ENCODE measurements at regions not wholly inside any gene's neighbourhood (a gene's known extent, or its start where the extent isn't known, plus 50 kb on each side); places are given as distances from the start of the nearest gene placed in this dataset.

DNA sequence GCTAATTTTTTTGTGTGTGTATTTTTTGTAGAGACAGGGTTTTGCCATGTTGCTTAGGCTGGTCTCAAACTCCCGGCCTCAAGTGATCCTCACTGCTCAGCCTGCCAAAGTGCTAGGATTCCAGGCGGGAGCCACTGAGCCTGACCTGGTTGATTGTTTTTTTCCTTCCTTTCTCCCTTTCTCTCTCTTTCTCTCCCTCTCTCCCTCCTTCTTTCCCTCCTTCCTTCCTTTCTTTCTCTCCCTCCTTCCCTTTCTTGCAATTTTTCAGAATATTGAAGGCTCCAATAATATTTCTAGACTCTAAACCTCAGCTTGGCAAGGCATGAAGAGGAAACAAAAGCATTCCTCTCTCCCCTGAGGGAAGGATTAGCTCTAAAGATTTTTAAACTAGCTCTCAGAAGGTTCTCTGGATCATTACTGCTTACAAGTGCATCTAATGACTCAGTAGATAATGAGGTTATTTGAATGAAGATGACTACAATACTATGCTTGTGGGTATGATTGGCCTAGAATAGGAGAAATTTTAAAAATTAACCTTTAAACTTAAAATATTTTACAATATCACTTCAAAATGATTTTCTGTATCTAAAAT lies 68.5 kb upstream of the GADD45A start:
- no peak for DNase-seq

DNA sequence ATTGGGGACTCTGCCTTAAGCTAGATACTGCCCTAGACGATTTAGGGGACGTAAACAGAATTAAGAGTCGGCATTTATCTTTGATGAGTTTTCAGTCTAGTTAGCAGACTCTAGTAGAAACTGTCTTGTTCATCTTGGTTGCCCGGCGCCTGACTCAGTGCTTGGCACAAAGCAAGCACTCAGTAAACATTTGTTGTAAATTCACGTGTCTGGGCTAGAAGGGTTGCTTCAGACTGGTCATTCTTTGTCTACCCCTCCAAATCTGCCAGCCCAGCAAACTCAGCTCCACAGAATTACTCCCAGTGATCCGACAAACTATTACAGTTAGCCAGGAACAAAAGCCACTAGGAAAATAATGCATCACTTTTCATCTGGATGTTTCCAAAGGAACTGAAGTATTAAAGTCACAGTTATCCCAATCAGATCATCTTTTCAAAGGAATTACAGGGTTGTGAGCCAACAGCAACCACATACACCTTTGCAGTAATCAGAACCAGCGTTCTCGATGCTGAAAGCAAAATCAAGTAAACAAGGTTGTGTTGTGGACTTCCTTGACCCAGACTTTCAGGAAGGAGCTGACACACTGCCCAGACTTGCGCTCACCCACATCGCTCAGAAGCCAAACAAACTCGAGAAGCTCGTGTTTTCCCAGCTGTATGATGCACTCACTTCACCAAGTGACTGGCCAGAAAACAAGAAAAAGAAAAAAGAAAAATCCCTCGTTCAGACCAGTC lies 66.5 kb upstream of the GADD45A start:
- no peak for DNase-seq

DNA sequence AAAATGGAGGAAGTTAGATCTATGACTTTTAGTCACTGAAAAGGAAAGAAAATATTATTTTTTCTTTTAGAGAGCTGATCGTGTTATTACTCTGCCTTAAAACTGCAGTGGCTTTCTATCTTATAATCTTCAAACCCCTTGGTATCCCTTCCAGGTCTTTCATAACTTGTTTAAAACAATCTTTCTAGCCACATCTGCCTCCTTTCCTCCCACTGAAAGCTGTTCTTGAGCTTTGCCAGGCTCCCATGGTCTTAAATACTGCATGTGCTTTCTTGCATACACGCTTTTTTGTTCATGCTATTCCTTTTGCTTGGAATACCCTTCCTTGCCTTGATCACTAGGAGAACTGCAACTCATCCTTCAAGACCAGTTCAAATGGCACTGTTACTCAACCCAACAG lies 65.9 kb upstream of the GADD45A start:
- no peak for DNase-seq

DNA sequence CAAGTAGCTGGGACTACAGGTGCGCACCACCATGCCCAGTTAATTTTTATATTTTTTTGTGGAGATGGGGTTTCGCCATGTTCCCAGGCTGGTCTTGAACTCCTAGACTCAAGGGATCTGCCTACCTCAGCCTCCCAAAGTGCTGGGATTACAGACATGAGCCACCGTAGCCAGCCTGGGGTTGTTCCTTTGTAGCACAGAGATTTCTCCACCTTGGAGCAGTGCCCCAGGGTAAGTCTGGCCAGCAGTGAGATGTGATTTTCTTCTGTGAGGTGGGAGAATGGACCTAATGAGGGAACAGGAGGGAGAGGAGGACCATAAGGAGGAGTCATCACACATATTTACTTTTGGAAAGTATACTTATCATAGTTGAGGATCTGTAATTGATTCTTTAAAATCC lies 61.1 kb upstream of the GADD45A start:
- no peak for DNase-seq

DNA sequence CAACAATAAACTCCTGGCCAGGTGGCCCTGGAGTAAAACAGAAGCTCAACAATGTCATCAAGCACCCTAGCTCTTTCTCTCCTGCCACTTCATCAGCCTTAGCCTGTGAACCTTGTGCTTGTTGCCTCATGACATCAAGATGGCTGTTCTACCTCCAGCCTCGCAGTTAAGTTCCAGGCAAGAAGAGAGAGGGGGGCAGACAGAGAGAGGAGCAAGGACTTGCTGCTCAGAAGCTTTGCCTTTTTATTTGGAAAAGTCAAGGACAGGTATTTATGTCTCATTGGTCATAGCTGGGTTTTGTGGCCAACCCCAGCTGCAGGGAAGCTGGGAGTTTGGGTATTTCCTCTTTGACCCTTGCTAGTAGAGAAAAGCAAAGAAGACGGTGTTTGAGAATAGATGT lies 60.3 kb upstream of the GADD45A start:
- no peak for DNase-seq

DNA sequence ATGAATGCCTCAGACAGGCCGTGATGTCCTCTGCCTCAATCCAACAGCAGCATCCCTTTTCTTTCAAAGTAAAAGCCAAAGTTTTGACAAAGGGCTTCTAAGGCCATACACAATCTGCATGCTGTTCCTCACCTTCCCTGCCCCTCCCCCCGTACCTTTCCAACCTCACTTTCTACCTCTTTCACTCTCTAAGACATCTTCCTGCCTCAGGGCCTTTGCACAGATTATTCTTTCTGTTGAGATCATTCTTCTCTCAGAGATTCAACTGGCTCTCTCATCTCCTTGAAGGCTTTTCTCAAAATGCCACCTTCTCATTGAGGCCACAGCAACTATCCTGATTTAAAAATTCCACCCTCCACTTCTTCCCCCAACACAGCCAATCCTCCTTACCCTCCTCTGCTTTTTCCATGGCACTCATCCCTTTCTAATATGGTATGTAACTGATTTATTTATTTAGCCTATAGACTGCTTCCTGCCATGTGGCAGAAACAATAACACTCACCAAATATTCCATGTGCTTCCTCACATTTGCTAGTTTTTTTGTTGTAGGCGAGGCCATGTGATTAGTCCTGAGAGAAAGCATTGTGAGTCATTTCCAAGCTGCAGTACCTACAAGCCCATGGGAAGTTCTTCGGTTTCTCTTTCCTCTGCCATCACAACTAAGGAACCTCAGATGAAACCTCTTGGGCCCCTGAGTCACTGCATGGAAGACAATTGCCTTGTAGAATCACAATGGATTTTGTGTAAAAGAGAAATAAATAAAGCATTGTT lies 58.7 kb upstream of the GADD45A start:
- no peak for DNase-seq

DNA sequence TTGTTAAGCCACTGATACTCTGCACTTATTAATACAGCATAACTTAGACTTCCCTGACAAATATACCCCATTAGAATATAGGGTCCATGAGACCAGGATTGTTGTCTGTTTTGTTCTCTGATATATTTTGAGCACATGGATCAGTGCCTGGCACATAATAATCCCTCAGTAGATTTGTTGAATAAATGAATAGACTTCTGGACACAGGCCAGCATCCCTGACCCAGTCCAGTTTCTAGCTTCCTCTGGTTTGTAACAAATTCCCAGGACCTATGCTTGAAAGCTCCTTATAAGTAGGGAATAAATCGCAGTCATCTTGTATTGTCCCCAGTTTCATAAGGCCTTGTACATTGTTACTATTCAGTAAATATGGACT lies 58.2 kb upstream of the GADD45A start:
- DNase-seq = no peak

DNA sequence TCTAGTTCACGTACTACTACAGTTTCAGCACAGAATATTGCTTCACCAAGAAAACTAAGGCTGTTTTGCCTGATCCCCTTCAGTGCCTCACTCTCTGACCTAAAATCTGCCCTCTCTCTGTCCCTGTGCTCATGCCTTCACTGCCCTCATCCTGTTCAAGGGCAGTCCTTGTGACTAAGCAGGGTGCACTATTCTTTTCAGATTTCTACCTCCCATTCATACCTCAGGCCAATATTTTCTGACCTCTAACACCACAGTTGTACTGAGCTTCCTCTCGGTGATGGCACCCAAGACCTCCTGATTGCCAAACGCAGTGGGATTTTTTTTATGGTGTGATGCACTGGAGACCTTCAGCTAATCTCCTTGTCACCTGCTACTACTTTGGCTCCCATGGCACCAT lies 57.7 kb upstream of the GADD45A start:
- no peak for DNase-seq

DNA sequence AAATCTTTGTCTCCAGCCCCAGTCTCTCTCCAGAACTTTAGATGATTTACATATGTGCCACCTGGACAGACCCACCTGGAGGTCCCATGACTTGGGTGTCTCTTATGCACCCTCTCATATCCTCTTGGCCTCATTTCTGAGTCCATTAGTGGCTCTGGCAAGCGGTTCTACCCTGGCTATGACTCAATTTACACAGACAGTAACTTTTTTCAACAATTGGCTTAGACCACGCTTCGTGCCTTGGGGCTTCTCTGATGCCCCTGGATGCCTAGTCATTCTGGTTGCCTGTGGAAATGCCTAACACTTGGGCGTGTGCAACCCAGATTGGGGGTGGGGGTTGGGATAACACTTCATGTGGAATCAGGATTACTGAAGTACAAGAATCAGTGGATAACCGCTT lies 57.1 kb upstream of the GADD45A start:
- DNase-seq = no peak

DNA sequence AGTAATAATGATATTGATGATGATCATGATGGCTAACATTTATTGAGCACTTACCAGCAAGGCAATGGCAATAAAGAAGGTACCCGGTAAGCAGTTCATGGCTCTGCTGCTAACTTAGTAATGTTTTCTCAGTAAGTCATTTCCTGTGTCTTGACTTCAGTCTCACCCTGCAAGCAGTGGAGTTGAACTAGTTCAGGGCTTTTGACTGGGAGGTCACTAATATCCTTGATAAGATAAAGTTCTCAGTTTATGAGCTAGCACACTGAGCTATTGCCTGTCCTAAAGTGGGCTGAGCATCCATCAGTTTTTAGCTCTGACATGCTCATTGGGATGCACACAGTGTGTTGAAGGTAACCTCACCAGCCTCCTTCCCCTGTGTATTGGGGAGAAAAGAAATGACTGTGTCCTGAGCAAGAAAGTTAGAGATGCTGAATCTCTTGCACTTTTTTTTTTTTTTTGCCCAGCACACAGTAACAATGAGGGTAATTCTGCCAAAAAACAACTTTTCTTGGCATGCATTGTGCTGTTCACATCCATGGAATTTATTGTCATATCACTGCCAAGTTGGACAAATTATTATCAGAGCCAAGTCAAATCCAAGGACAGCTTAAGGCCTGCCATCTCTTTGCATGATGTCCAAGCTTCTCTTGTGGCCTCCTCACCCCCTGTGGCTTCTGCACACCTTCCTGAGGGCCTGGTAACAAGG lies 55.5 kb upstream of the GADD45A start:
- DNase-seq = no peak

DNA sequence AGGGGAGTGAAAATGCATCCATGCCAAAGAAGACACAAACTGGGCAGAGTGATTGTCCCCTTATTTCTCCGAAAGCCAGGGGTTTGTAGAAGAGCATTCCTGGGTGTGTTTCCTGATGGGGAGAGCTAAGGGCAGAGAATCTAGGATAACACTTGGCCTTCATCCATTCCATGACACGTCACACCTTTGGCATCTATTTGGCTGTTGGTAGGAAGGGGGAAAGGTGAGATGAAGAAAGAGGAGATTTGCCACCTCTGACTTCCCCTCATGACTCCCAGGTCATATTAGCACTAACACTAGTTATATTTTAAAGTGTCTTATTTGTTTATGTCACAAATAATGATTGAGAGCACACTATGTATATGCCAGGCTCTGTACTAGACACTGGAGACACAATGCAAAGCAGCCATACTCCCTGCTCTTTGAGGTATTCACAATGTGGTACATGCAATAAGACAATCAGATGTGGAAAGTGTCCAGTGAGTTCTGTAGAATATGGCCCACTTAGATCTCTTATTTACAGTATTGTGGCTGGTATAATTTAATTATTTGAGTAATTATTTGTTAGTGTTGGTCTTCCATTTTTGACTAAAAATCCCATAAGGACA lies 54.5 kb upstream of the GADD45A start:
- no peak for DNase-seq

DNA sequence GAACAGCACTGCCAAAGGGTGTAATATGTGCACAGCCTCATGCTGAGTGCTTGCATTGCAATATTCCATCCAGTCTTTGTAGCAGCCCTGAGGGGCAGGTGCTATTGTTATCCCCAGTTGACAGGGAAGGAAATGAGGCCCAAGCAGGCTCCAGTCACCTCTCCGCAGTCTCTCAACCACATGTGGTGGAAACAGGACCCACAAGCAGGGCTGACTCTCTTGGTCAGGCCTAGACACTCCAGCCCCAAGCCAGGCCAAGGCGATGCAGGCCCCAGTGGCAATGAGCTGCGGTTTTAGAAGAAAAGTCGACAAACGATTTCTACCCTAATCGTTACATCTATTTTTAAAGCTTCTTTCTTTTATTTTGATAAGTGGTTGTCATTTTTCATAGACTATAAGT lies 52.6 kb upstream of the GADD45A start:
- DNase-seq = no peak

DNA sequence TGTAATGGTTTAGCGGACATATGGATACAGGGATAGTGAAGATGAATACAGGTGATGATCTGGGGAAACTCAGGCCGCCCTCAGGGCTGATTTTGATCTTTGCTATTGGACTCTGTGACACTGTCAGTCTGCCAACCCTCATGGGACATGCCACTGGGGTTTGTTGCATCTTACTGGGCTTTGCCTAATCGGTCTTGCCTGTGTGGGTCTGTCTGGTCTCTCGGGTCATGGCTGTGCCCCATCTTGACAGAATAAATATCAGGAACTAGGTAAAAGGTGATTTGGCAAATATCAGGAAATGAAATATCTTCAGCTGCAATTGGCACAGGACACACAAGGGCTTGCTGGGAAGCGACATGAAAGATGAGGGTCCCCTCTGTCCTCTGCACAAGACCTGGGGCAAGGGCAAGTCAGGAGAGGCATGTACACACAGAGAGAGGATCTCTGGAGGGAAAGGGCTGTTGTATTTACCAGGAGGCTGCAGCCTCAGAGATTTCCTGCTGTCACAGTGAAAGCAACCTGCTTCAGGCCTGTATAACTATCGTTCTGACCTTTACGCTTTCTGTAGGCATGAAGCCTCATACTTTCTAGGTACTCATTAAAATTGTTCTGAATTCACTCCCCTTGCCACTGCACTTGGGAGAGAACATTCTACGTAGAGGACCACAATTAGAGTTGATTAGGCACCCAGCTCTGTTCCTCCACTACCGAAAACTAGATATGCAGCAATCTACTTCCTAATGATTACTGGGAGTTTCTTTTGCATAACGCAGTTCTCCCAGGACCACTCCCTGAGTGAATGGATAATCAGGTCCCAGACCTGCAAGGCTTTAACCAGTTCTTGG lies 52.0 kb upstream of the GADD45A start:
- DNase-seq = no peak

DNA sequence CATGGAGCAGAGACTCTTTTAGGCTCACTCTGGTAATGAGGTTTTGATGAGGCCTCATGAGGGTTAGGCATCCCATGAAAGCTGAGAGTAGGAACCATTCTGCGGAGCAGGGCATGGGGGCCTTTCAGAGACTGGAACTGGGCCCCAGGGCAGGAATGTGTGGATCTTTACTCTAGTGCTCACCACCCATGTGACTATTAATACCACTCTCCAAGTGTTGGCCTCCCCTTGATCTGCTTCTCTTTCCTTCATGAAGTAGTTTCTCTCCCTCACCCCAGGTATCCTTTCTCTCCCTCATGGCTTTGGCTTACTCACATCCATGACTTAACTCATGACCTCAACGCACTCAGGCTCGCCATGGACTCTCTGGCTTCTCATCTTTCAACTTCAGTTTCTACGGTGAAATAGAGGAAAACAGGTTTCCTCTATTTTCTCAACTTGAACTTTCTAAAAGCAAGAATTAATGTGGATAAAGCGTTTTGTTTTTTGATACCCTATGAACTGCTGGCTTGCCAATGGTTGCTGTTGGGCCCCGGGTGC lies 50.5 kb upstream of the GADD45A start:
- no peak for DNase-seq

DNA sequence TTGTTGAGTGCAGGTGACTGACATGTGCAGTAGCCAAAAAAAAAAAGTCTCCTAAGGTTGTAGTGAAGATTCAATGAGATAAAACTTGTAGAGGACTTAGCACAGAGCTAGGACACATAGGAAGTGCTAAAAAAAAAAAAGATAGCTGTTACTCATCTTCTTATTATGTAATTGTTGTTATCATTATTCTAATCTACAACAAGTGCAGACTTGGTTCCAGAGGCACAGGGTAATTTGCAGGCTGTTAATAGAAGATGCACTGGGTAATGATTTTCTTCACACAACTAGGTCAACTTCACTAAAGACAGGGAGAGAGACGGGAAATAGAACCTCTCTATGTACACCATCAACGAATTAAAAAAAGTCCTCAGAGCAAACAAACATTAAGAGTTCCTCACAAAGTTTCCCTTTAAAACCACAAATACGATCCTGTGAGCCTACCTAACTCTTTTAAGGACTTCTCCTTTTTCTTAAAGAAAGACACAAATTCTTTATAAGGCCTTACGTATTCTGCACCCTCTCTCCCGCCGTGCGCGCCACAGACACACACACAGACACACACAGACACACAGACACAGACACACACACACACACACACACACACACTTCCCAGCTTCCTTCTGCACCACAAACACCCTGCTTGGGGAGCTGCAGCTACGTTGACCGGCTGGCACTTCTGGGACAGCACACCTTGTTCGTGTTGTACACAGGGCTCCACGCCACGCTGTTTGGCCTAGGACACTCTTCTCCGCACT lies 49.8 kb upstream of the GADD45A start:
- DNase-seq = no peak

Data from left kidney (tissue), 1 donor.